Adrenal gland (tissue), 9 donors: ENCODE measurements at regions not wholly inside any gene's neighbourhood (a gene's known extent, or its start where the extent isn't known, plus 50 kb on each side); places are given as distances from the start of the nearest gene placed in this dataset.
"Not testable (repeated sequence)": the region's sequence is repeated elsewhere in the genome, so short reads cannot be mapped to it uniquely, and the experiment has no call there.

Experiments used
- DNase-seq, 7 donors: peaks; one replicate each; pipeline ENCODE4 v3.0.0-alpha.2; 2019 to 2020
- H3K27ac ChIP-seq, 5 donors: fragments of 200-600 bp; sonication (generic) in 4 of 5; 1 replicate in 3 of 5; 2 replicates in 2 of 5; pipeline versions ENCODE4 v1.5.1 to v1.8.0; 2016 to 2020; ENCODE audit warnings: mild to moderate bottlenecking in 1 of 5
- H3K27me3 ChIP-seq: fragments of 200-600 bp; 2 replicates; pipeline ENCODE4 v1.8.0; 2021
- H3K36me3 ChIP-seq, 2 donors: fragments of 200-600 bp; replicated peaks in 1 of 2; 1 replicate in 1 of 2; 2 replicates in 1 of 2; pipeline versions ENCODE4 v1.5.1 to v1.8.0; 2018 to 2022
- H3K4me1 ChIP-seq, 2 donors: fragments of 200-600 bp; replicated peaks in 1 of 2; 1 replicate in 1 of 2; 2 replicates in 1 of 2; pipeline versions ENCODE4 v1.5.1 to v1.8.0; 2018 to 2021
- H3K4me3 ChIP-seq, 4 donors: fragments of 200-600 bp; sonication (generic) in 3 of 4; one replicate each; pipeline ENCODE4 v1.5.1; 2016 to 2018
- H3K9me3 ChIP-seq, 3 donors: fragments of 200-600 bp; sonication (generic) in 1 of 3; replicated peaks in 1 of 3; 1 replicate in 2 of 3; 2 replicates in 1 of 3; pipeline versions ENCODE4 v1.5.1 to v1.8.0; 2016 to 2021
- WGBS, 4 donors: extraction: QIAGEN DNeasy Blood & Tissue Kit in 2 of 4; methylation state at CpG; one replicate each; pipeline versions ENCODE4 v1.1.5 to v1.1.7; 2013 to 2017; 5-methylcytosine and 5-hydroxymethylcytosine counted together
- intact Hi-C, 2 donors: fragments of 100-400 bp; cut with DNase I; formaldehyde crosslinking; loops; one replicate each; pipeline versions ENCODE4 v1.14.1 to v1.15.0; 2022 to 2023
- TF ChIP-seq, protein P1 (sequence below), 6 experiments: fragments of 450-650 bp in 4 of 6; fragments of 200-600 bp in 2 of 6; sonication (generic) in 1 of 6; IDR thresholded peaks; 1 replicate in 5 of 6; 2 replicates in 1 of 6; pipeline versions ENCODE4 v1.5.1 to v1.8.0; 2016 to 2021; ENCODE audit warnings: antibody characterized with exemption in 6 of 6, mild to moderate bottlenecking in 2 of 6, moderate library complexity in 1 of 6
- donor health status: healthy with polysubstance abuse.
- donor health status: Bipolar disorder and iron deficiency.
- donor health status: DM: yes; HTN: yes; CAD: no.
- donor health status: DM: no; HTN: no; CAD: no.
- donor health status: DM: no; HTN: no; CAD: no.

- H3K9me3 ChIP-seq, H3K36me3 ChIP-seq, intact Hi-C loops, H3K4me1 ChIP-seq, H3K4me3 ChIP-seq, H3K27me3 ChIP-seq, DNase-seq, H3K27ac ChIP-seq: not testable (repeated sequence)
- 67 to 100% methylated on average over 1 of the region's 5 CpGs; no CpG with 5 or more reads in 2 of the 4 donors for WGBS, 4 donors
Observed at GRCh38 chr16:18148132-18148531, 188.4 kb downstream of the NPIPA8 start.

GRCh38 chr16:18146601-18147142 lies 189.9 kb downstream of the NPIPA8 start:
- H3K36me3 ChIP-seq, H3K4me3 ChIP-seq, intact Hi-C loops, DNase-seq, H3K27ac ChIP-seq, H3K27me3 ChIP-seq, H3K9me3 ChIP-seq, H3K4me1 ChIP-seq: not testable (repeated sequence)
- WGBS, 4 donors = no CpG with 5 or more reads among the region's 9 CpGs

- H3K9me3 ChIP-seq, H3K4me1 ChIP-seq, H3K27me3 ChIP-seq, H3K4me3 ChIP-seq, DNase-seq, H3K27ac ChIP-seq, H3K36me3 ChIP-seq, intact Hi-C loops: not testable (repeated sequence)
- WGBS, 4 donors = no CpG with 5 or more reads among the region's 5 CpGs
Observed at GRCh38 chr16:18142066-18142465, 194.5 kb downstream of the NPIPA8 start.

DNA sequence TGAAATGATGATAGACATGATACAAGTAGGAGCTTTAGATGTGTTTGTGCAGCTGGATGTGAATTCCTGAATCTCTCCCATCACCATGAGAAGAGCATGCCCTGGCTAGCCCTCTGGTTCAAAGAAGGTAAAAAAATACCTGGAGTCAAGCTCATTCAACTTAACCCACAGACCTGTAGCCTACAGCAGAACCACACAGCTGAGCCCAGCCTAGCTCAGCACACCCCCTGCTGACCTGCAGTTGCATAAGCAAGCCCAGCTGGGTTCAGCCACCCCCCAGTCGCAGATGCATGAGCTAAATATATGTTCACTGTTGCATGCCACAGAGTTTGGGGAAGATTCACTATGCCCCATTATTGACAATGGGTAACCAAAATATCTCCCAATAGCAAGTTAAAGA lies 200.2 kb downstream of the NPIPA8 start:
- no CpG with 5 or more reads among the region's 1 CpG for WGBS, 4 donors
- DNase-seq, H3K4me3 ChIP-seq, H3K9me3 ChIP-seq, H3K27ac ChIP-seq, H3K36me3 ChIP-seq, intact Hi-C loops, H3K4me1 ChIP-seq, H3K27me3 ChIP-seq: not testable (repeated sequence)

- DNase-seq, H3K4me1 ChIP-seq, intact Hi-C loops, H3K27ac ChIP-seq, H3K36me3 ChIP-seq, H3K9me3 ChIP-seq, H3K4me3 ChIP-seq, H3K27me3 ChIP-seq: not testable (repeated sequence)
- 40 to 60% (median 55%) methylated on average over 1 of the region's 4 CpGs; no CpG with 5 or more reads in 1 of the 4 donors for WGBS, 4 donors
Observed at GRCh38 chr16:18135024-18135423, 201.5 kb downstream of the NPIPA8 start.

DNA sequence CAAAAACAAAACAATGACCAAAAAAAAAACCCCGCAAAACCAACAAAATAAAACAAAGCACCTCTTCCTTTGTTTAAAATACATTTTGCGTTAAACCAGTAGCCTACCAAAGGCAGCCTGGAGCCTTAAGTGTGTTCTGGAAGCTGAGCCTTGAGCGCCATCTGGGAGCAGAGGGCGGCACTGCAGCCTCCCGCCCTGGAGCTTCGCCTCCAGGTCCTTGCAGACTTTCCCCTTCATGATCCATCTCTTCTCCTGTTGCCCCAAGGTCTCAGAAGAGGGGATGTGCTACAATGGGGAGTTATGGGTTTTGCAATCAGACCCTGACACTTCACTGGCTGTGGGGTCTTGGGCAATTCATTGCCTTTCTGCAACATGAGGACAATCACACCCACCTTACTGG lies 204.9 kb downstream of the NPIPA8 start:
- H3K4me3 ChIP-seq, H3K9me3 ChIP-seq, H3K36me3 ChIP-seq, H3K4me1 ChIP-seq, H3K27me3 ChIP-seq, H3K27ac ChIP-seq, intact Hi-C loops, DNase-seq: not testable (repeated sequence)
- TF ChIP-seq, protein P1, sequence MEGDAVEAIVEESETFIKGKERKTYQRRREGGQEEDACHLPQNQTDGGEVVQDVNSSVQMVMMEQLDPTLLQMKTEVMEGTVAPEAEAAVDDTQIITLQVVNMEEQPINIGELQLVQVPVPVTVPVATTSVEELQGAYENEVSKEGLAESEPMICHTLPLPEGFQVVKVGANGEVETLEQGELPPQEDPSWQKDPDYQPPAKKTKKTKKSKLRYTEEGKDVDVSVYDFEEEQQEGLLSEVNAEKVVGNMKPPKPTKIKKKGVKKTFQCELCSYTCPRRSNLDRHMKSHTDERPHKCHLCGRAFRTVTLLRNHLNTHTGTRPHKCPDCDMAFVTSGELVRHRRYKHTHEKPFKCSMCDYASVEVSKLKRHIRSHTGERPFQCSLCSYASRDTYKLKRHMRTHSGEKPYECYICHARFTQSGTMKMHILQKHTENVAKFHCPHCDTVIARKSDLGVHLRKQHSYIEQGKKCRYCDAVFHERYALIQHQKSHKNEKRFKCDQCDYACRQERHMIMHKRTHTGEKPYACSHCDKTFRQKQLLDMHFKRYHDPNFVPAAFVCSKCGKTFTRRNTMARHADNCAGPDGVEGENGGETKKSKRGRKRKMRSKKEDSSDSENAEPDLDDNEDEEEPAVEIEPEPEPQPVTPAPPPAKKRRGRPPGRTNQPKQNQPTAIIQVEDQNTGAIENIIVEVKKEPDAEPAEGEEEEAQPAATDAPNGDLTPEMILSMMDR (IDR thresholded peaks at IDR 0.05) = peak in 4 of 6 experiments; percentile 22 to 35 (median 30)
- WGBS, 4 donors = 0 to 7% (median 3%) methylated on average over 2 of the region's 6 CpGs; no CpG with 5 or more reads in 1 of the 4 donors

GRCh38 chr16:18130478-18131120 lies 205.9 kb downstream of the NPIPA8 start:
- H3K27ac ChIP-seq, H3K36me3 ChIP-seq, intact Hi-C loops, H3K4me1 ChIP-seq, DNase-seq, H3K9me3 ChIP-seq, H3K4me3 ChIP-seq, H3K27me3 ChIP-seq: not testable (repeated sequence)
- 66 to 87% (median 74%) methylated on average over 2 to 7 of the region's 8 CpGs for WGBS, 4 donors

DNA sequence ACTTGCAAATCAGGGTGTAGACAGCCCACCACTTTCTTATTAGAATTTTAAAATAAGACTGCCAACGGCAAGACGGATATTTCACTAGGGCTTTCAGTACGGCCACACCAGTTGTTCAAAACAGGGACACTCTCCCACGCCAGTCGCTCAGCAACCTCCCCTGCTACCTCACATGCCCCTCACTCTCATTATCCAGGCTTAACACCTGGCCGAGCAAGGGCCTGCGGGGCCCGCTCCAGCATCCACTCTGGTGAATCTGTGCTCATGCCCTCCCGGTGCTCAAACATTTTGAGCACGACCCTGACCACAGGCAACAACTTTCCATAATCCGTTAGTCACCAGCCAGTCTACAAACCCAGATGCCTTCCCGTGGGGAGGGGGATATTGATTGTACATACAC lies 209.5 kb downstream of the NPIPA8 start:
- H3K27ac ChIP-seq, intact Hi-C loops, H3K9me3 ChIP-seq, H3K36me3 ChIP-seq, H3K4me3 ChIP-seq, DNase-seq, H3K4me1 ChIP-seq, H3K27me3 ChIP-seq: not testable (repeated sequence)
- 70 to 80% methylated on average over 1 to 2 of the region's 12 CpGs; no CpG with 5 or more reads in 2 of the 4 donors for WGBS, 4 donors

- intact Hi-C loops, H3K4me1 ChIP-seq, DNase-seq, H3K27ac ChIP-seq, H3K4me3 ChIP-seq, H3K9me3 ChIP-seq, H3K36me3 ChIP-seq, H3K27me3 ChIP-seq: not testable (repeated sequence)
- 44 to 68% (median 60%) methylated on average over 2 to 3 of the region's 4 CpGs for WGBS, 4 donors
Observed at GRCh38 chr16:18119092-18119491, 217.4 kb downstream of the NPIPA8 start.

DNA sequence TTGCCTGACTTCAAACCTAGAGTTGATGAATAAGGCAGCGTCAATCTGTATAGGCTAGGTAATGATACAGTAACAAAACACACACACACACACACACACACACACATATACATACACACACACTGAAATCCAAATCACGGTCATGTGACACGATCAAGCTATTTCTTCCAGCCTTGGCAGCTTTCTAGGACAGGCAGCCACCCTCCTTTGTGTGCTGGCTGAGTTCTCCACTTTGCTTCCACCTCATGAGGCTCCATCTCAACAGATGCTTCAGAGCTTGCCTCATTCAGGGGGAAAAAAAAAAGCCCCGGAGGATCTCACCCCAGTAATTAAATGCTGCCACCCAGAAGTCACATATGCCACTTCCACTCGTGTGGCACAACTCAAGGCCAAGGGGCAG lies 217.9 kb downstream of the NPIPA8 start:
- DNase-seq = not testable (repeated sequence)

More for the DNA sequence above, 217.9 kb downstream of the NPIPA8 start:
- H3K27me3 ChIP-seq, H3K36me3 ChIP-seq, H3K4me3 ChIP-seq, H3K4me1 ChIP-seq, H3K9me3 ChIP-seq, intact Hi-C loops, H3K27ac ChIP-seq: not testable (repeated sequence)
- WGBS, 4 donors = 10 to 67% (median 59%) methylated on average over 2 to 5 of the region's 5 CpGs
